Subcutaneous abdominal adipose tissue (tissue), 5 donors: ENCODE measurements at regions not wholly inside any gene's neighbourhood (a gene's known extent, or its start where the extent isn't known, plus 50 kb on each side); places are given as distances from the start of the nearest gene placed in this dataset.

ENCODE experiments used
- H3K27ac ChIP-seq: one replicate; pipeline ENCODE4 v1.7.0; 2013; ENCODE audit warnings: low read depth, mild to moderate bottlenecking, inconsistent platforms, low read length, moderate library complexity
- H3K27me3 ChIP-seq, 5 donors: one replicate each; pipeline ENCODE4 v1.7.0; 2013; ENCODE audit warnings: low read length in 5 of 5, inconsistent platforms in 1 of 5; ENCODE audit not compliant: control insufficient read depth in 5 of 5, insufficient read depth in 4 of 5
- H3K36me3 ChIP-seq, 5 donors: one replicate each; pipeline ENCODE4 v1.7.0; 2013; ENCODE audit warnings: low read length in 5 of 5; ENCODE audit not compliant: control insufficient read depth in 5 of 5, insufficient read depth in 5 of 5
- H3K4me1 ChIP-seq, 5 donors: one replicate each; pipeline ENCODE4 v1.7.0; 2013; ENCODE audit warnings: low read length in 5 of 5, mild to moderate bottlenecking in 3 of 5, moderate library complexity in 1 of 5; ENCODE audit not compliant: control insufficient read depth in 5 of 5, insufficient read depth in 5 of 5
- H3K4me3 ChIP-seq, 5 donors: one replicate each; pipeline ENCODE4 v1.7.0; 2013; ENCODE audit warnings: low read length in 5 of 5, low read depth in 1 of 5
- H3K9ac ChIP-seq, 5 donors: one replicate each; pipeline ENCODE4 v1.7.0; 2013; ENCODE audit warnings: low read length in 5 of 5, mild to moderate bottlenecking in 4 of 5, moderate library complexity in 3 of 5
- H3K9me3 ChIP-seq, 5 donors: one replicate each; pipeline ENCODE4 v1.7.0; 2013; ENCODE audit warnings: low read length in 5 of 5; ENCODE audit not compliant: control insufficient read depth in 5 of 5
- donor health status: healthy.
- donor health status: healthy.
- donor health status: healthy.
- donor health status: healthy.
- donor health status: healthy.

DNA sequence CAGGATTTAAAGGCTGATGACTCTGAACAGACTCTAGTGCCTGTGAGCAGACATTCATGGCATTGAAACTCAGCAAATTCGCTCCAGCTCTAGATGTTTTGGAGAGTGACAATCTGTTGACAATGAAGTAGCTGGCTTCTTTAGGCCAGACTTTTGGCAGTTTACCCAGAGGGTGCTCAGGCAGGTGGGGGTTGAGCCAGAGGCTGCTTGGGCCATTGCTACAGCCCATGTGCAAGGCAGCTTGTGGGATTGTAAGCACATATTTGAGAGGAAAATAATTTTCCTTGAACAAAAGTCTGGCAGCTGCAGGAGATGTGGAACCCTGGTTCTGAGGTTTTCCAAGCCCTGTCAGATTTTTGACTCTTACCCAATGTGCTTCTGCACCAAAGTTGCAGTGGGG is 311.6 kb downstream of the CDC5L start:
- no peak overlapping the region for H3K4me3 ChIP-seq
- H3K36me3 ChIP-seq = no peaks in the 10 kb centered on the region
- H3K4me1 ChIP-seq = peaks cover 0 to 2% (median 0%) of the 10 kb centered on the region in 5 donors
- no peak overlapping the region for H3K27ac ChIP-seq
- H3K9ac ChIP-seq = no peak overlapping the region
- H3K9me3 ChIP-seq = no peaks in the 10 kb centered on the region
- peaks cover 0 to 5% (median 0%) of the 10 kb centered on the region in 5 donors for H3K27me3 ChIP-seq

GRCh38 chr6:44699851-44700250 is 312.3 kb downstream of the CDC5L start:
- Histone ChIP-seq H3K27me3 (peaks cover 0 to 5% (median 0%) of the 10 kb centered on the region in 5 donors), H3K9ac (no peak overlapping the region), H3K27ac (no peak overlapping the region), H3K36me3 (no peaks in the 10 kb centered on the region), H3K9me3 (no peaks in the 10 kb centered on the region), H3K4me1 (peaks cover 0 to 2% (median 0%) of the 10 kb centered on the region in 5 donors), H3K4me3 (no peak overlapping the region)

- Histone ChIP-seq H3K36me3 (no peaks in the 10 kb centered on the region), H3K27ac (no peak overlapping the region)
Observed at GRCh38 chr6:44700422-44700821, 312.9 kb downstream of the CDC5L start.

DNA sequence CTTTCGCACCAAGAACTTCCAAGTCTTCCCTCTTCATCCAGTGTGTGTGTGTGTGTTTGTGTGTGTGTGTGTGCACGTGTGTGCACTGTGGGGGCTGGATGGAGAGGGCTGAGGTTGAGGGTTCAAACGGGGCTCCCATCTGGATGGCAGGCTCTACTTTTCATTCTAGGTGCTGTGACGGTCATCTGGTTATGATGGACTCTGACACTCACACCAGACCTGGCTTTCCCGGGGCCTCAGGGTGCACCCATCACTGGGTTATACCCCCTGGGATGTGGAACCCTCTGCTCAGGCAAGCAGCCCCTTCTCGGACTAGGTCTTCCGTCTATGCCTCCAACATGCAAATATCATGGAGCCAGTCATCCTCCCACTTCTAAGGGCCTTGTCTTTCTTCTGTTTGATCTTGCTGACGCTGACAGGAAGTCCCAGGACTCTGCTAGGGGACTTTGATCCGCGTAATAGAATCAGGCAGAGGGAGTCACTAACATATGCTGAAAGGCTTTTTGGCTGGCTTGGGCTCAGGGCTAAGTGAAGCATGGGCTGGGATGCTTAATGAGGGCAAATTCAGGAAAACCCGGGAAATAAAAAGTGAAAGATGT is 313.6 kb downstream of the CDC5L start:
- Histone ChIP-seq H3K4me3 (no peak overlapping the region), H3K36me3 (no peaks in the 10 kb centered on the region), H3K9me3 (no peaks in the 10 kb centered on the region), H3K4me1 (peaks cover 0 to 2% (median 0%) of the 10 kb centered on the region in 5 donors), H3K27ac (no peak overlapping the region), H3K27me3 (peaks cover 0 to 5% (median 0%) of the 10 kb centered on the region in 5 donors), H3K9ac (no peak overlapping the region)

More at GRCh38 chr6:44700422-44700821, 312.9 kb downstream of the CDC5L start:
- Histone ChIP-seq H3K4me3 (no peak overlapping the region), H3K4me1 (peaks cover 0 to 2% (median 0%) of the 10 kb centered on the region in 5 donors), H3K9ac (no peak overlapping the region), H3K27me3 (peaks cover 0 to 5% (median 0%) of the 10 kb centered on the region in 5 donors), H3K9me3 (no peaks in the 10 kb centered on the region)

DNA sequence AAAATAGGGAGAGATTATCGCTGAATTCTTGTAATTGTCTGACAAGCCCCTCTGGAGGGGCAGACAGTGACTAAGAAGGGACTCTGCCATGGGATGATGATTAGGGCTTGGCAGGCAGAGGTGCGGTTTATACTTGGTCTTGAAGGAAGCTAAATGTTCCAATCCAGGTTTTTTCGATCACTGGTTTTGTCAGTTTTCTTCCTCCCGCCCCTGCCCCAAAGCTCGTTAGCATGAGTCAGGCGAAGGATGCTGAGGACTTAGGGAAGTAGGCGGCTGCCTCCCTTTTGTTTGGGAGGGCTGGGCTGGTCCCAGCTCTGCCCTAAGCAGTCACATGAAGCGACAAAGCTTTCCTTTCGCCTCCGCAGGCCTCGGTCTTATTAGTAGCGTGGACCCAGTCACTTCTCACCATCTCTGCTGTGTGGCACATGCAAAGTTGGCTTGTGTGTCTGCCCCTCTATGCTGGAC is 314.2 kb downstream of the CDC5L start:
- Histone ChIP-seq H3K4me3 (no peak overlapping the region), H3K27ac (no peak overlapping the region), H3K9me3 (no peaks in the 10 kb centered on the region)

DNA sequence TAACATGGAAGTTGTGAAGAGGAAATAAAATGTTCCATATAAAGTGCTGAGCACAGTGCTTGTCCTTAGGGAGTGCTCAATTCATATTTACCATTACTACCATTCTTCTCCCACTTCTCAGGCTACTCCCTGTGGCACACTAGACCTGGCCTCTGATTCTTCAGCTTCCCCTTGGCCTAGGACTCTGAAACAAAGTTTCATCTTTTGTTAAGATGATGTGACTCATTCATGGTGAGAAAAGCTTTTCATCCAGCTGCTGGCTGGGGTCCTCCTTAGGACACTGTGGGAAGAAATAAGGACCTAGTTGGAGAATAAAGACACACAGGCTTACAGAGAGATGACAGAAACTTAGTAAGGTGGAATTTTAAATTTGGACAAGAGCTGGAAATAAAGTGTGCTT is 314.8 kb downstream of the CDC5L start:
- Histone ChIP-seq H3K36me3 (no peaks in the 10 kb centered on the region), H3K27ac (no peak overlapping the region), H3K4me1 (no peaks in the 10 kb centered on the region), H3K9me3 (no peaks in the 10 kb centered on the region), H3K9ac (no peak overlapping the region), H3K27me3 (peaks cover 0 to 5% (median 0%) of the 10 kb centered on the region in 5 donors), H3K4me3 (no peak overlapping the region)

More for the DNA sequence above, 314.2 kb downstream of the CDC5L start:
- H3K4me1 ChIP-seq = peaks cover 0 to 2% (median 0%) of the 10 kb centered on the region in 5 donors
- peaks cover 0 to 5% (median 0%) of the 10 kb centered on the region in 5 donors for H3K27me3 ChIP-seq
- no peaks in the 10 kb centered on the region for H3K36me3 ChIP-seq
- no peak overlapping the region for H3K9ac ChIP-seq

GRCh38 chr6:44704240-44705150 is 317.0 kb downstream of the CDC5L start:
- Histone ChIP-seq H3K27ac (no peak overlapping the region), H3K4me3 (no peak overlapping the region), H3K4me1 (no peaks in the 10 kb centered on the region), H3K9ac (no peak overlapping the region), H3K9me3 (no peaks in the 10 kb centered on the region), H3K27me3 (peaks cover 0 to 5% (median 0%) of the 10 kb centered on the region in 5 donors), H3K36me3 (no peaks in the 10 kb centered on the region)

DNA sequence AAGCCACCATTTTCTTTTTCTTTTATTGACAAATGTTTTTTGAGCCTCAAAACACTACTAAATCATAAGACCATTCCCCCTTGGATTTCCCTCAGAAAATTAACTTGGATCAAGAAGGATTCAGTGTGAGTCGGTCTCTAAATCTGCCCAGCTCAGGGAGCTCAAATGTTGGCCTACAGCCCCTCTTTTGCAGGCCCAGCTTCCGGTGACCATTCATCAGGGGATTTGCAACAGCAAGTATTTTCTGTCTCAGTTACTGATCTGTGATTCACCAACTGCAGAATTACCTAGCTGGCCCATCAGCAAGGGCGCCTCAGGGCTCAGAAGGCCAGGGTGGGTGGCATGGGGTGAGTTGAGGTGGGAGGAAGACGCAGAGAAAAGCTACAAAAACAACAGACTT is 318.1 kb downstream of the CDC5L start:
- H3K27ac ChIP-seq = no peak overlapping the region
- no peak overlapping the region for H3K4me3 ChIP-seq
- no peaks in the 10 kb centered on the region for H3K36me3 ChIP-seq
- H3K9me3 ChIP-seq = no peaks in the 10 kb centered on the region
- H3K9ac ChIP-seq = no peak overlapping the region
- H3K27me3 ChIP-seq = peaks cover 0 to 5% (median 0%) of the 10 kb centered on the region in 5 donors
- H3K4me1 ChIP-seq = no peaks in the 10 kb centered on the region

DNA sequence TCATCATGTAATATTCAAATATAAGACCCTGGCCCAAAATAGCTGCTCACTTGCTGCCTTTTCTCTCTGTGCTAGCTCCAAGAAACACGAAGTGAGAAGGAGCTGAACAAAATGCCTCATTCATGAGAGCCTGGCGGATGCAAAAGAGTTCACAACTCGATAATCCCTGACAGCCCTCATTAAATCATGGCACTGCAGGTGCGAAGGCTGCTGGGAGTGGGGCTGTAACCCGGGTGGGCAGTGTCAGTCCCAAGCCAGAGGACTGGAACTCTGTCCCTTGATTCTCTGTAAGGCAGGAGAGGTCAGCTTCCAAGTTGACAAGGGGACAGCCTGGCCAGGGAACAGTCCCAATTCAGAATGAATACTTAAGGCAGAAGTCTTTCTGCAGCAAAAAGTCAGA is 318.5 kb downstream of the CDC5L start:
- H3K4me3 ChIP-seq = no peak overlapping the region
- H3K4me1 ChIP-seq = no peaks in the 10 kb centered on the region
- no peaks in the 10 kb centered on the region for H3K36me3 ChIP-seq
- peaks cover 0 to 5% (median 0%) of the 10 kb centered on the region in 5 donors for H3K27me3 ChIP-seq
- no peaks in the 10 kb centered on the region for H3K9me3 ChIP-seq
- no peak overlapping the region for H3K9ac ChIP-seq
- no peak overlapping the region for H3K27ac ChIP-seq

GRCh38 chr6:44708208-44708607 is 320.7 kb downstream of the CDC5L start:
- H3K9ac ChIP-seq = no peak overlapping the region

More at GRCh38 chr6:44708208-44708607, 320.7 kb downstream of the CDC5L start:
- Histone ChIP-seq H3K9me3 (no peaks in the 10 kb centered on the region), H3K27me3 (no peaks in the 10 kb centered on the region), H3K27ac (no peak overlapping the region), H3K36me3 (no peaks in the 10 kb centered on the region), H3K4me1 (no peaks in the 10 kb centered on the region), H3K4me3 (no peak overlapping the region)
